ENCODE measurements at regions not wholly inside any gene's neighbourhood (a gene's known extent, or its start where the extent isn't known, plus 50 kb on each side); places are given as distances from the start of the nearest gene placed in this dataset.

- no peak for DNase-seq
- ChIA-PET POLR2A (no interaction called here), CTCF (interaction anchor here (0.6 kb wide), 1 partner anchor 8 kb away, joined by 5 read pairs; no protein-coding TSS in a partner anchor)
- Histone ChIP-seq H3K9me3 (no peaks in the 10 kb centered on the region), H3K36me3 (ENCODE audit: control insufficient read depth, insufficient read depth, low read length) (no peaks in the 10 kb centered on the region), H3K27me3 (replicated peaks; ENCODE audit: control insufficient read depth, insufficient read depth, low read length) (no peaks in the 10 kb centered on the region), H3K4me3 (ENCODE audit: low read depth, low read length) (no peak overlapping the region), H3K4me1 (peaks cover 31% of the 10 kb centered on the region)
- Mint-ChIP-seq H3K27me3 (ENCODE audit: insufficient read depth, unreplicated experiment) (no peaks in the 10 kb centered on the region), H3K36me3 (ENCODE audit: insufficient read depth, unreplicated experiment) (no peaks in the 10 kb centered on the region), H3K27ac (ENCODE audit: unreplicated experiment) (no peak overlapping the region), H3K4me3 (ENCODE audit: unreplicated experiment) (no peak overlapping the region), H3K9me3 (ENCODE audit: unreplicated experiment) (peaks cover 12% of the 10 kb centered on the region), H3K4me1 (ENCODE audit: low read depth, unreplicated experiment) (peaks cover 33% of the 10 kb centered on the region)
- BruUV-seq (replicated peaks): no TSS peak
- intact Hi-C loops (cut with micrococcal nuclease; ENCODE audit: unreplicated experiment): no loop called here
- TF ChIP-seq CTCF (IDR thresholded peaks at IDR 0.05; ENCODE audit: insufficient read depth in 1 of 2, low read depth in 1 of 2, low read length in 1 of 2, severe bottlenecking in 1 of 2, unreplicated experiment in 1 of 2): peak in 1 of 2 experiments; percentile 16
Measured at GRCh38 chr6:1062786-1063545, 248.9 kb upstream of the FOXQ1 start.

- H3K36me3 ChIP-seq (ENCODE audit: control insufficient read depth, insufficient read depth, low read length): no peaks in the 10 kb centered on the region
- ChIA-PET POLR2A (no interaction called here), CTCF (interaction anchor here (0.9 kb wide), 1 partner anchor 20 kb away, joined by 3 read pairs; no protein-coding TSS in a partner anchor)
- no peaks in the 10 kb centered on the region for H3K9me3 ChIP-seq
- Mint-ChIP-seq H3K36me3 (ENCODE audit: insufficient read depth, unreplicated experiment) (peaks cover 11% of the 10 kb centered on the region), H3K27ac (ENCODE audit: unreplicated experiment) (no peak overlapping the region), H3K4me3 (ENCODE audit: unreplicated experiment) (no peak overlapping the region), H3K4me1 (ENCODE audit: low read depth, unreplicated experiment) (peaks cover 30% of the 10 kb centered on the region), H3K9me3 (ENCODE audit: unreplicated experiment) (peaks cover 12% of the 10 kb centered on the region), H3K27me3 (ENCODE audit: insufficient read depth, unreplicated experiment) (no peaks in the 10 kb centered on the region)
- no peak overlapping the region for H3K4me3 ChIP-seq (ENCODE audit: low read depth, low read length)
- no peak for TF ChIP-seq CTCF (IDR thresholded peaks at IDR 0.05; ENCODE audit: insufficient read depth in 1 of 2, low read depth in 1 of 2, low read length in 1 of 2, severe bottlenecking in 1 of 2, unreplicated experiment in 1 of 2)
- no TSS peak for BruUV-seq (replicated peaks)
- peaks cover 39% of the 10 kb centered on the region for H3K4me1 ChIP-seq
- no peaks in the 10 kb centered on the region for H3K27me3 ChIP-seq (replicated peaks; ENCODE audit: control insufficient read depth, insufficient read depth, low read length)
- intact Hi-C loops (cut with micrococcal nuclease; ENCODE audit: unreplicated experiment): no loop called here
- DNase-seq: no peak
Measured at GRCh38 chr6:1059596-1059995, 252.3 kb upstream of the FOXQ1 start.

- no peaks in the 10 kb centered on the region for H3K36me3 ChIP-seq (ENCODE audit: control insufficient read depth, insufficient read depth, low read length)
- Mint-ChIP-seq H3K4me1 (ENCODE audit: low read depth, unreplicated experiment) (peaks cover 25% of the 10 kb centered on the region), H3K27me3 (ENCODE audit: insufficient read depth, unreplicated experiment) (no peaks in the 10 kb centered on the region), H3K9me3 (ENCODE audit: unreplicated experiment) (peaks cover 11% of the 10 kb centered on the region), H3K27ac (ENCODE audit: unreplicated experiment) (peak overlapping the region; percentile 83), H3K4me3 (ENCODE audit: unreplicated experiment) (peak overlapping the region; percentile 56), H3K36me3 (ENCODE audit: insufficient read depth, unreplicated experiment) (peaks cover 11% of the 10 kb centered on the region)
- POLR2A ChIA-PET: interaction anchor here (0.6 kb wide), 2 partner anchors 35 to 173 kb away, joined by 3 to 7 read pairs; no protein-coding TSS in a partner anchor
- intact Hi-C loops (cut with micrococcal nuclease; ENCODE audit: unreplicated experiment): no loop called here
- BruUV-seq (replicated peaks): no TSS peak
- no peak for DNase-seq
- no peaks in the 10 kb centered on the region for H3K27me3 ChIP-seq (replicated peaks; ENCODE audit: control insufficient read depth, insufficient read depth, low read length)
- H3K9me3 ChIP-seq: no peaks in the 10 kb centered on the region
- no peak overlapping the region for H3K4me3 ChIP-seq (ENCODE audit: low read depth, low read length)
- no peak for TF ChIP-seq CTCF (IDR thresholded peaks at IDR 0.05; ENCODE audit: insufficient read depth in 1 of 2, low read depth in 1 of 2, low read length in 1 of 2, severe bottlenecking in 1 of 2, unreplicated experiment in 1 of 2)
- CTCF ChIA-PET: no interaction called here
- H3K4me1 ChIP-seq: peaks cover 47% of the 10 kb centered on the region
Measured at GRCh38 chr6:1057490-1058135, 254.3 kb upstream of the FOXQ1 start.
